K562 (cell line): ENCODE measurements at regions not wholly inside any gene's neighbourhood (a gene's known extent, or its start where the extent isn't known, plus 50 kb on each side); places are given as distances from the start of the nearest gene placed in this dataset.

ENCODE experiments used
- ATAC-seq: fragments of 200-7000 bp; cut with Tn5 transposase; 3 replicates; pipeline ENCODE4 v1.9.1; 2020; ENCODE audit warnings: moderate library complexity
- BruUV-seq: library from RNA; stranded (reverse); fragments of 400-500 nt; replicated peaks from 2 replicates; lab custom pipeline; 2021; lab: Mats Ljungman, UMichigan
- CTCF ChIA-PET: fragments of 300-600 bp; formaldehyde crosslinking; extraction: SDS; loops from one replicate; lab custom pipeline; 2021; ENCODE audit warnings: low intra/inter-chr PET ratio; lab: Yijun Ruan, JAX
- POLR2A ChIA-PET: fragments of 300-600, 350-650 bp; sonication (Branson Sonifier 250); formaldehyde crosslinking; extraction: SDS; loops from one replicate; lab custom pipeline; 2021; ENCODE audit warnings: antibody characterized with exemption, inconsistent platforms; lab: Yijun Ruan, JAX
- DNase-seq, 4 experiments: peaks; one replicate each; pipeline versions ENCODE4 v3.0.0 to v3.0.0-alpha.2; 2011 to 2018; ENCODE audit warnings: low spot score in 3 of 4, mixed read lengths in 3 of 4; ENCODE audit errors: extremely low read depth in 1 of 4
- FAIRE-seq: peaks from 2 replicates; lab custom pipeline; 2011; peaks lifted over from hg19 to GRCh38; lab: Jason Lieb, UNC
- H2AFZ ChIP-seq: 2 replicates; pipeline ENCODE4 v1.6.0; 2011; ENCODE audit warnings: low read depth, low read length, control low read depth, inconsistent platforms
- H3K27ac ChIP-seq: fragments of 200-600 bp; 3 replicates; pipeline ENCODE4 v1.8.0; 2011; ENCODE audit warnings: low read depth, mild to moderate bottlenecking, control low read depth, inconsistent platforms, low read length, moderate library complexity, mixed read lengths; ENCODE audit errors: extremely low read depth
- H3K27me3 ChIP-seq, 2 experiments: fragments of 300-600 bp in 1 of 2; 2 replicates in 1 of 2; 3 replicates in 1 of 2; pipeline versions ENCODE4 v1.6.0 to v1.8.0; 2011; ENCODE audit warnings: inconsistent platforms in 2 of 2, low read length in 2 of 2, mild to moderate bottlenecking in 1 of 2, mixed read lengths in 1 of 2, moderate library complexity in 1 of 2; ENCODE audit not compliant: control insufficient read depth in 2 of 2, insufficient read depth in 2 of 2
- H3K36me3 ChIP-seq: fragments of 300-600 bp; 3 replicates; pipeline ENCODE4 v1.8.0; 2011; ENCODE audit warnings: mild to moderate bottlenecking, low read length, inconsistent platforms; ENCODE audit not compliant: control insufficient read depth, insufficient read depth
- H3K4me1 ChIP-seq, 2 experiments: fragments of 200-600 bp in 1 of 2; replicated peaks in 1 of 2; 2 replicates in 1 of 2; 3 replicates in 1 of 2; pipeline versions ENCODE4 v1.5.1 to v1.8.0; 2011; ENCODE audit warnings: inconsistent platforms in 2 of 2, low read length in 2 of 2, mild to moderate bottlenecking in 1 of 2, mixed read lengths in 1 of 2, moderate library complexity in 1 of 2; ENCODE audit not compliant: control insufficient read depth in 2 of 2, insufficient read depth in 2 of 2
- H3K4me2 ChIP-seq: 2 replicates; pipeline ENCODE4 v1.6.1; 2011; ENCODE audit warnings: low read length, control low read depth, inconsistent platforms, mixed read lengths; ENCODE audit not compliant: insufficient read depth
- H3K4me3 ChIP-seq: fragments of 200-600 bp; sonication (generic), shearing (Covaris generic); 2 replicates; pipeline ENCODE4 v1.5.1; 2016; ENCODE audit warnings: control low read depth, inconsistent platforms
- H3K79me2 ChIP-seq: fragments of 200-600 bp; 3 replicates; pipeline ENCODE4 v1.8.0; 2011; ENCODE audit warnings: low read length, inconsistent platforms; ENCODE audit not compliant: control insufficient read depth, insufficient read depth
- H3K9ac ChIP-seq, 2 experiments: 2 replicates each; pipeline versions ENCODE4 v1.6.0 to v1.6.1; 2011; ENCODE audit warnings: low read depth in 2 of 2, low read length in 2 of 2, control low read depth in 1 of 2, inconsistent platforms in 1 of 2, mild to moderate bottlenecking in 1 of 2, mixed read lengths in 1 of 2; ENCODE audit not compliant: insufficient read depth in 1 of 2
- H3K9me1 ChIP-seq: one replicate; pipeline ENCODE4 v1.6.0; 2011; ENCODE audit warnings: inconsistent platforms, mild to moderate bottlenecking, low read length, moderate library complexity; ENCODE audit not compliant: control insufficient read depth, insufficient read depth
- H3K9me3 ChIP-seq: replicated peaks from 2 replicates; pipeline ENCODE4 v1.5.1; 2011; ENCODE audit warnings: low read depth, low read length, inconsistent platforms; ENCODE audit not compliant: control insufficient read depth, insufficient read depth
- H4K20me1 ChIP-seq: replicated peaks from 2 replicates; pipeline ENCODE4 v1.6.1; 2011; ENCODE audit warnings: low read length, inconsistent platforms, mixed read lengths; ENCODE audit not compliant: control insufficient read depth, insufficient read depth
- CREM ChIP-seq: IDR thresholded peaks from 2 replicates; pipeline ENCODE4 v1.6.1; 2014; ENCODE audit warnings: antibody characterized with exemption, low read depth
- EZH2 ChIP-seq: IDR thresholded peaks from 2 replicates; pipeline ENCODE4 v1.6.1; 2012; ENCODE audit warnings: low read depth, mild to moderate bottlenecking, inconsistent platforms, low read length, borderline replicate concordance
- HOXB6 ChIP-seq: fragments of 250-450 bp; sonication (Bioruptor Pico); IDR thresholded peaks from 2 replicates; pipeline ENCODE4 v1.5.1; 2022; ENCODE audit warnings: mild to moderate bottlenecking, borderline replicate concordance
- MCM5 ChIP-seq: fragments of 450-650 bp; IDR thresholded peaks from 2 replicates; pipeline ENCODE4 v1.6.1; 2016; ENCODE audit warnings: low read depth
- MITF ChIP-seq: IDR thresholded peaks from 2 replicates; pipeline ENCODE4 v1.6.1; 2014; ENCODE audit warnings: antibody characterized with exemption
- NELFE ChIP-seq: IDR thresholded peaks from 2 replicates; pipeline ENCODE4 v1.6.1; 2011; ENCODE audit warnings: mild to moderate bottlenecking; ENCODE audit not compliant: insufficient read depth, insufficient read length
- PHF8 ChIP-seq: fragments of 200-600 bp; sonication (generic); IDR thresholded peaks from 2 replicates; pipeline ENCODE4 v1.6.1; 2012; ENCODE audit warnings: mixed run types, mild to moderate bottlenecking, inconsistent platforms, low read length, moderate library complexity, borderline replicate concordance
- POLR2B ChIP-seq: fragments of 450-650 bp; IDR thresholded peaks from 2 replicates; pipeline ENCODE4 v1.6.1; 2018; ENCODE audit warnings: low read depth; ENCODE audit not compliant: partially characterized antibody
- TAF9B ChIP-seq: fragments of 450-650 bp; IDR thresholded peaks from 2 replicates; pipeline ENCODE4 v1.6.1; 2018; ENCODE audit warnings: mild to moderate bottlenecking; ENCODE audit not compliant: partially characterized antibody
- ZBED1 ChIP-seq: IDR thresholded peaks from 2 replicates; pipeline ENCODE4 v1.6.1; 2014
- ZNF282 ChIP-seq: sonication (generic); formaldehyde crosslinking; IDR thresholded peaks from 2 replicates; pipeline ENCODE4 v1.8.1; 2023; ENCODE audit warnings: missing genetic modification reagents
- WGBS: fragments of 100-300 bp; shearing (Covaris generic); methylation state at CpG from one replicate; pipeline ENCODE4 v1.1.6; 2016; ENCODE audit warnings: low coverage, mixed read lengths; ENCODE audit not compliant: insufficient coverage; ENCODE audit errors: missing lambda C conversion rate; 5-methylcytosine and 5-hydroxymethylcytosine counted together
- in situ Hi-C: fragments of 300-500 bp; cut with MboI; formaldehyde crosslinking; loops from 4 replicates; pipeline ENCODE4 v1.15.0; 2018; ENCODE audit warnings: inconsistent platforms, mixed read lengths
- intact Hi-C: fragments of 100-400 bp; cut with micrococcal nuclease; formaldehyde crosslinking; loops from 2 replicates; pipeline ENCODE4 v1.14.2; 2022

GRCh38 chr4:35247047-35247446 lies 997.3 kb downstream of the ARAP2 start:
- H3K9me1 ChIP-seq, result no peaks in the 10 kb centered on the region
- no peak overlapping the region for H2AFZ ChIP-seq
- no peak overlapping the region for H3K9ac ChIP-seq
- no peaks in the 10 kb centered on the region for H3K9me3 ChIP-seq
- intact Hi-C loops, result no loop called here
- BruUV-seq, result no TSS peak
- H3K4me2 ChIP-seq, result no peak overlapping the region
- no peak for FAIRE-seq
- no peaks in the 10 kb centered on the region for H3K79me2 ChIP-seq
- H4K20me1 ChIP-seq, result no peaks in the 10 kb centered on the region
- WGBS, result 0% methylated on average over 3 of the region's 3 CpGs
- CTCF ChIA-PET, result no interaction called here
- in situ Hi-C loops, result no loop called here
- no peak overlapping the region for H3K4me3 ChIP-seq
- no peaks in the 10 kb centered on the region for H3K4me1 ChIP-seq
- TF ChIP-seq NELFE, result no peak
- TF ChIP-seq HOXB6 (CRISPR knock-in tag), result no peak
- TF ChIP-seq, all 486 proteins: peak for 0
- POLR2A ChIA-PET, result no interaction called here
- no peak for DNase-seq
- Histone ChIP-seq H3K27me3 (no peaks in the 10 kb centered on the region), H3K36me3 (no peaks in the 10 kb centered on the region), H3K27ac (no peak overlapping the region)
- no peak for ATAC-seq

- no peaks in the 10 kb centered on the region for H3K27me3 ChIP-seq
- H3K79me2 ChIP-seq, result no peaks in the 10 kb centered on the region
- POLR2A ChIA-PET, result no interaction called here
- no peak overlapping the region for H3K9ac ChIP-seq
- ATAC-seq (no peak), DNase-seq (no peak), FAIRE-seq (no peak)
- no peaks in the 10 kb centered on the region for H3K9me3 ChIP-seq
- H3K9me1 ChIP-seq, result no peaks in the 10 kb centered on the region
- no peaks in the 10 kb centered on the region for H4K20me1 ChIP-seq
- intact Hi-C loops (no loop called here), in situ Hi-C loops (no loop called here)
- no peak overlapping the region for H3K27ac ChIP-seq
- no peak overlapping the region for H3K4me3 ChIP-seq
- H3K4me1 ChIP-seq, result no peaks in the 10 kb centered on the region
- no peaks in the 10 kb centered on the region for H3K36me3 ChIP-seq
- no peak overlapping the region for H2AFZ ChIP-seq
- no peak overlapping the region for H3K4me2 ChIP-seq
- BruUV-seq, result no TSS peak
- CTCF ChIA-PET, result no interaction called here
- TF ChIP-seq MCM5, result no peak
- TF ChIP-seq MITF, result no peak
- TF ChIP-seq TAF9B, result no peak
- TF ChIP-seq EZH2, result no peak
- TF ChIP-seq POLR2B, result no peak
- TF ChIP-seq ZBED1, result no peak
- TF ChIP-seq ZNF282 (CRISPR knock-in tag), result no peak
- no peak for TF ChIP-seq CREM
- no peak for TF ChIP-seq PHF8
These were observed 994.0 kb downstream of the ARAP2 start for GRCh38 chr4:35250331-35250730.
